Activated CD4-positive, alpha-beta memory T cell treated with anti-CD3 and anti-CD28 coated beads for 36 hours (primary cell): ENCODE measurements at regions not wholly inside any gene's neighbourhood (a gene's known extent, or its start where the extent isn't known, plus 50 kb on each side); places are given as distances from the start of the nearest gene placed in this dataset.
"Not testable (repeated sequence)": the region's sequence is repeated elsewhere in the genome, so short reads cannot be mapped to it uniquely, and the experiment has no call there.

Experiments
- CTCF ChIA-PET: fragments of 350-600 bp; sonication (Branson Sonifier 250); formaldehyde crosslinking; loops from one replicate; lab custom pipeline; 2021; ENCODE audit warnings: antibody characterized with exemption, inconsistent platforms; lab: Charles Lee
- POLR2A ChIA-PET: fragments of 350-600 bp; sonication (Branson Sonifier 250); formaldehyde crosslinking; loops from one replicate; lab custom pipeline; 2021; ENCODE audit warnings: antibody characterized with exemption; lab: Charles Lee
- DNase-seq: peaks from one replicate; pipeline ENCODE4 v3.0.0-alpha.2; 2020
- H3K27ac Mint-ChIP-seq: one replicate; pipeline ENCODE4 v1.8.0; 2021; ENCODE audit warnings: mixed read lengths
- H3K27me3 Mint-ChIP-seq: one replicate; pipeline ENCODE4 v1.8.0; 2021; ENCODE audit warnings: mixed read lengths
- H3K36me3 Mint-ChIP-seq: one replicate; pipeline ENCODE4 v1.8.0; 2021; ENCODE audit warnings: mixed read lengths
- H3K4me1 Mint-ChIP-seq: one replicate; pipeline ENCODE4 v1.8.0; 2021; ENCODE audit warnings: low read depth, mixed read lengths
- H3K4me3 Mint-ChIP-seq: one replicate; pipeline ENCODE4 v1.8.0; 2021; ENCODE audit warnings: mild to moderate bottlenecking, mixed read lengths
- H3K9me3 Mint-ChIP-seq: one replicate; pipeline ENCODE4 v1.8.0; 2021; ENCODE audit warnings: mixed read lengths
- intact Hi-C: fragments of 100-400 bp; cut with micrococcal nuclease; formaldehyde crosslinking; loops from one replicate; pipeline ENCODE4 v1.15.1; 2023

DNA sequence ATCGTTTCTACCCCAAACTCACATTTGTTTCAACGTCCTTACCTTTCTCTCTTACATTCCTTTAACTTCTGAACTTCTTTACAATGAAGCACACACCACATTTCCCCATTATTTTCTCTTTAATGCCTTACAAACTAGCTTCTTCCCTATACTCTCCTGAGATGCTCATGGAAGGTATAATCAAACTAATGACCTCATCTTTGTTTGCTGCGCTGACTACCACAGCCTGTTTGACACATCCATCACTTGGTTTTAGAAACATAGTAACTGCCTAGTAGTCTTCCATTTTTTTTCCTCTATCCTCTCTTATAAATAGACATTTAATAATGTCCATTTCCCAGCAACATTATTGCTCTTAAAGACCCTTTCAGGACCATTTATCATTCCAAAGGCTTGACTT lies 230.5 kb upstream of the LRTM1 start:
- DNase-seq = no peak

GRCh38 chr3:55157731-55158130 lies 229.9 kb upstream of the LRTM1 start:
- DNase-seq = no peak
- POLR2A ChIA-PET = no interaction called here
- no peaks in the 10 kb centered on the region for H3K36me3 Mint-ChIP-seq
- CTCF ChIA-PET = no interaction called here
- no peaks in the 10 kb centered on the region for H3K9me3 Mint-ChIP-seq
- intact Hi-C loops = no loop called here
- H3K4me1 Mint-ChIP-seq = no peaks in the 10 kb centered on the region
- no peaks in the 10 kb centered on the region for H3K27me3 Mint-ChIP-seq
- H3K4me3 Mint-ChIP-seq = no peak overlapping the region
- no peak overlapping the region for H3K27ac Mint-ChIP-seq

More for the DNA sequence above, 230.5 kb upstream of the LRTM1 start:
- no peaks in the 10 kb centered on the region for H3K36me3 Mint-ChIP-seq
- peaks cover 2% of the 10 kb centered on the region for H3K9me3 Mint-ChIP-seq
- no peak overlapping the region for H3K4me3 Mint-ChIP-seq
- CTCF ChIA-PET = no interaction called here
- POLR2A ChIA-PET = no interaction called here
- no peaks in the 10 kb centered on the region for H3K4me1 Mint-ChIP-seq
- H3K27ac Mint-ChIP-seq = no peak overlapping the region
- no peaks in the 10 kb centered on the region for H3K27me3 Mint-ChIP-seq
- intact Hi-C loops = no loop called here

GRCh38 chr3:55156851-55157650 lies 229.2 kb upstream of the LRTM1 start:
- POLR2A ChIA-PET = no interaction called here
- H3K36me3 Mint-ChIP-seq = no peaks in the 10 kb centered on the region
- H3K27me3 Mint-ChIP-seq = no peaks in the 10 kb centered on the region
- CTCF ChIA-PET = no interaction called here
- DNase-seq = no peak
- H3K9me3 Mint-ChIP-seq = no peaks in the 10 kb centered on the region
- no peak overlapping the region for H3K4me3 Mint-ChIP-seq
- no peaks in the 10 kb centered on the region for H3K4me1 Mint-ChIP-seq
- intact Hi-C loops = no loop called here
- H3K27ac Mint-ChIP-seq = no peak overlapping the region

- intact Hi-C loops = no loop called here
- POLR2A ChIA-PET = no interaction called here
- H3K36me3 Mint-ChIP-seq = no peaks in the 10 kb centered on the region
- H3K27ac Mint-ChIP-seq = no peak overlapping the region
- DNase-seq = no peak
- no peaks in the 10 kb centered on the region for H3K27me3 Mint-ChIP-seq
- CTCF ChIA-PET = no interaction called here
- no peak overlapping the region for H3K4me3 Mint-ChIP-seq
- peaks cover 3% of the 10 kb centered on the region for H3K9me3 Mint-ChIP-seq
- H3K4me1 Mint-ChIP-seq = no peaks in the 10 kb centered on the region
These were observed 220.2 kb upstream of the LRTM1 start for GRCh38 chr3:55147856-55148720.

DNA sequence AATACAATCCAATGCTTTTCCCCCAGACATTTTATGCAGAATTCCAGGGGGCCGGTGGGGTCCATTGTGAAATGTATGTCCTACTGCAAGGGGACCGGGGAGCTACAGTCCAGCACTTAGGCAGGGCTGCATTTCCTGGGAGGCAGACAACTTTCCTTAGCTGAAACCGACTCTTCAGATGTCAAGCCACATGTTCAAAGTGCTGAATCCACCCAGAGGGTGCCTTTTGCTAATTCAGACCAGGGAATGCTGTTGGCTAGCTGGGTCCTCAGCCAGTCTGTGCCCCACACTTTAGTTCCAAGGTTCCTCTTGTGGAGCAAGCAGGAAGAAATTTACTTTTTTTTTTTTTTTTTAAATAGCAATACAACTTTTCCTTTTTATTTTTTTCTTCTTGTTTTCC lies 219.5 kb upstream of the LRTM1 start:
- Mint-ChIP-seq H3K36me3 (no peaks in the 10 kb centered on the region), H3K4me3 (no peak overlapping the region), H3K4me1 (no peaks in the 10 kb centered on the region), H3K9me3 (peaks cover 3% of the 10 kb centered on the region), H3K27me3 (no peaks in the 10 kb centered on the region), H3K27ac (no peak overlapping the region)
- intact Hi-C loops = no loop called here
- no peak for DNase-seq
- ChIA-PET POLR2A (no interaction called here), CTCF (no interaction called here)

- no peaks in the 10 kb centered on the region for H3K27me3 Mint-ChIP-seq
- DNase-seq = no peak
- no peaks in the 10 kb centered on the region for H3K36me3 Mint-ChIP-seq
- CTCF ChIA-PET = no interaction called here
- intact Hi-C loops = no loop called here
- H3K4me3 Mint-ChIP-seq = no peak overlapping the region
- H3K27ac Mint-ChIP-seq = no peak overlapping the region
- peaks cover 3% of the 10 kb centered on the region for H3K9me3 Mint-ChIP-seq
- POLR2A ChIA-PET = no interaction called here
- H3K4me1 Mint-ChIP-seq = no peaks in the 10 kb centered on the region
These were observed 218.4 kb upstream of the LRTM1 start for GRCh38 chr3:55146216-55146615.

DNA sequence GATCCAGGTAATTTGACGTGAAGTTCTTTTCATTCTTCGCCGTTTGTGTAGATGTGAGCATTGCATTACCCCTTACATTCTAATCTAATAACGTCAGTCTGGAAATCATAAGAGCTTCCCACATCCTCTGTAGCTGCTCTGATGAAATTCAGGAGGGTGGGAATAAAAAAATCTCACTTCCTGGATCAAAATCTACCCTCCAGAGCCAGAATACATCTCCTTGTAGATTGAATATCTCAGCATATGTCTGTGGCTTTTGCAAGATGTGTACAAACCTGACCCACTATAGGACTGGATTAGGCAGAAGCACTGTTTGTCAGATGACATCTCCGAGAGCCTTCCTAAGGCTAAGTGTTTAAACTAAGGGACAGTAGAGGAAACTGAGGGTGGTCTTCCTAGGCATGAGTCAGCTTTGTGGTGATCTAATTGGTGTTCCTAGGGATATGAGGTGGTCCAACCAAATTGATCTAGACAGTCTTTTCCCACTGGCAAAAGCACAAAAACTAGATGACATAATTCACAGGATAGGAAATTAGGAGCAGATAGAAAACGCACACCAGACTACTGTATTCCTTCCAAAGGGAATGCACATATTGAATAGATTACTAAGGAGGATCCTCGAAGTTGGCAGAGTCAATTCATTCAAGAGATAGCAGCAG lies 216.3 kb upstream of the LRTM1 start:
- H3K4me1 Mint-ChIP-seq = no peaks in the 10 kb centered on the region
- no peaks in the 10 kb centered on the region for H3K27me3 Mint-ChIP-seq
- POLR2A ChIA-PET = no interaction called here
- no peak overlapping the region for H3K27ac Mint-ChIP-seq
- no peak for DNase-seq
- no peak overlapping the region for H3K4me3 Mint-ChIP-seq
- intact Hi-C loops = no loop called here
- peaks cover 3% of the 10 kb centered on the region for H3K9me3 Mint-ChIP-seq
- CTCF ChIA-PET = no interaction called here
- H3K36me3 Mint-ChIP-seq = no peaks in the 10 kb centered on the region

- Mint-ChIP-seq H3K27me3 (no peaks in the 10 kb centered on the region), H3K4me3 (no peak overlapping the region), H3K4me1 (no peaks in the 10 kb centered on the region), H3K9me3 (peaks cover 3% of the 10 kb centered on the region), H3K36me3 (no peaks in the 10 kb centered on the region), H3K27ac (no peak overlapping the region)
- no peak for DNase-seq
- intact Hi-C loops = no loop called here
- CTCF ChIA-PET = no interaction called here
- POLR2A ChIA-PET = no interaction called here
These were observed 215.5 kb upstream of the LRTM1 start for GRCh38 chr3:55143336-55143735.

DNA sequence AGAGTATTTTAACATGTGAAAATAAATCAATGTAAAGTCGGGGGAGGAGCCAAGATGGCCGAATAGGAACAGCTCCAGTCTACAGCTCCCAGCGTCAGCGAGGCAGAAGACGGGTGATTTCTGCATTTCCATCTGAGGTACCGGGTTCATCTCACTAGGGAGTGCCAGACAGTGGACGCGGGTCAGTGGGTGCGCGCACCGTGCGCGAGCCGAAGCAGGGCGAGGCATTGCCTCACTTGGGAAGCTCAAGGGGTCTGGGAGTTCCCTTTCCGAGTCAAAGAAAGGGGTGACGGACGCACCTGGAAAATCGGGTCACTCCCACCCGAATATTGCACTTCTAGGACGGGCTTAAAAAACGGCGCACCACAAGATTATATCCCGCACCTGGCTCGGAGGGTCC lies 208.4 kb upstream of the LRTM1 start:
- H3K4me3 Mint-ChIP-seq, POLR2A ChIA-PET, H3K36me3 Mint-ChIP-seq, CTCF ChIA-PET, intact Hi-C loops, DNase-seq, H3K27me3 Mint-ChIP-seq, H3K4me1 Mint-ChIP-seq, H3K9me3 Mint-ChIP-seq, H3K27ac Mint-ChIP-seq: not testable (repeated sequence)

DNA sequence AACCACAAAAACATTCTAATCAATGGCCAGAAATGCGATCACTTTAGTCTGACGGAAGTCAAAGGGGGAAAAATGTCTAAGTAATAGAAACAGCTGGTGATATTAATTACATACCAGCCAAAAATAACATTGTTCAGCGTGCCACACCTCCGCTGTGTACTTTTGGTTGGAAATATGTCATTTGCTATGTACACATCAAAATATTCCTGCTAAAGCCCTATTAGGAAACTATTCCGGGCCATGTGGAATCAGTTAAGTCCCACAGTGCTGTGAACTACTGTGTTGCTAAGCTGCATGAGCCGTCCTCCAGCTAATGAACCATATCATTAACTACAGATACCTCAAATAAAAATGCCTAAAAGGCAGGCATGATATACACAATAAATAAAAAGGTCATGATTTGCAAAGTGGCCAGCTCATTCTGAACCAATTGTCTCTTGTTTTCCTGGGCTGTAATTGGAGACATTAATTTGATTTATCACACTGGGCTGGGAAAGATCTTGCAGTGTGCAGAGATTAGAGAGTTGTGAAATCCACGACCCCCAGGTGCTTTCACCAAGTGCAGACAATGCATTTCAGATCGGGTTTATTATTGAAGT lies 200.5 kb upstream of the LRTM1 start:
- CTCF ChIA-PET = no interaction called here
- no peak overlapping the region for H3K4me3 Mint-ChIP-seq
- H3K27ac Mint-ChIP-seq = no peak overlapping the region
- POLR2A ChIA-PET = no interaction called here
- peaks cover 4% of the 10 kb centered on the region for H3K9me3 Mint-ChIP-seq
- DNase-seq = no peak
- no peaks in the 10 kb centered on the region for H3K4me1 Mint-ChIP-seq
- no peaks in the 10 kb centered on the region for H3K27me3 Mint-ChIP-seq
- intact Hi-C loops = no loop called here
- no peaks in the 10 kb centered on the region for H3K36me3 Mint-ChIP-seq

GRCh38 chr3:55127565-55127964 lies 199.7 kb upstream of the LRTM1 start:
- Mint-ChIP-seq H3K4me1 (no peaks in the 10 kb centered on the region), H3K36me3 (no peaks in the 10 kb centered on the region), H3K27me3 (no peaks in the 10 kb centered on the region), H3K9me3 (peaks cover 4% of the 10 kb centered on the region), H3K27ac (no peak overlapping the region), H3K4me3 (no peak overlapping the region)
- CTCF ChIA-PET = no interaction called here
- POLR2A ChIA-PET = no interaction called here
- DNase-seq = no peak
- intact Hi-C loops = no loop called here

- H3K27ac Mint-ChIP-seq = no peak overlapping the region
These were observed 196.5 kb upstream of the LRTM1 start for GRCh38 chr3:55124371-55124770.

More at GRCh38 chr3:55124371-55124770, 196.5 kb upstream of the LRTM1 start:
- intact Hi-C loops = no loop called here
- H3K9me3 Mint-ChIP-seq = peaks cover 4% of the 10 kb centered on the region
- H3K4me1 Mint-ChIP-seq = no peaks in the 10 kb centered on the region
- no peak overlapping the region for H3K4me3 Mint-ChIP-seq
- ChIA-PET POLR2A (no interaction called here), CTCF (no interaction called here)
- DNase-seq = no peak
- H3K27me3 Mint-ChIP-seq = no peaks in the 10 kb centered on the region
- H3K36me3 Mint-ChIP-seq = no peaks in the 10 kb centered on the region
